GM18870 (cell line): ENCODE measurements at regions not wholly inside any gene's neighbourhood (a gene's known extent, or its start where the extent isn't known, plus 50 kb on each side); places are given as distances from the start of the nearest gene placed in this dataset.
"Not testable (repeated sequence)": the region's sequence is repeated elsewhere in the genome, so short reads cannot be mapped to it uniquely, and the experiment has no call there.

Experiments used
- ATAC-seq: cut with Tn5 transposase; IDR thresholded peaks from one replicate; pipeline ENCODE4 v1.9.1; 2021; ENCODE audit warnings: moderate library complexity; ENCODE audit not compliant: unreplicated experiment

GRCh38 chr4:100674976-100675375 lies 157.2 kb upstream of the EMCN start:
- ATAC-seq: no peak

GRCh38 chr4:100657187-100657586 lies 139.4 kb upstream of the EMCN start:
- no peak for ATAC-seq

GRCh38 chr4:100651499-100652175 lies 133.8 kb upstream of the EMCN start:
- ATAC-seq: no peak

GRCh38 chr4:100649417-100649816 lies 131.6 kb upstream of the EMCN start:
- no peak for ATAC-seq

GRCh38 chr4:100644150-100644549 lies 126.3 kb upstream of the EMCN start:
- ATAC-seq: no peak

GRCh38 chr4:100641336-100641735 lies 123.5 kb upstream of the EMCN start:
- no peak for ATAC-seq

DNA sequence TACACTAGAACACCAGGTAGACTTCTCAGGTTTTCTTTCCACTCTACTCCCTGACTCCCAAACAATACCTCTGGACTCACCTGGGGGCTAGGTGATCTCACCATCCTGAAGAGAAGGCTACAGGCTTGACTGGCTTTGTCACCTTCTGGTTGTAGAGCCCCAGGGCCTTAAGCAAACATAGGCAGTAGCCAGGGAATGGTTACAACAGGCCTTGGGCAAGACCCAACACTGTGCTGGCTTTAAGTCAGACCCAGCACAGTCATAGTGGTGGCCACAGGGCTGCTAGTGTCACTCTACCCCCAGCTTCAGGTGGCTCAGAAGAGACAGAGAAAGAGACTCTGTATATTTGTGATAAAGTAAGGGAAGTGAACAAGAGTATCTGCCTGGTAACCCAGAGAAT lies 118.1 kb upstream of the EMCN start:
- no peak for ATAC-seq

GRCh38 chr4:100633269-100633668 lies 115.4 kb upstream of the EMCN start:
- ATAC-seq: no peak

- no peak for ATAC-seq
Observed at GRCh38 chr4:100632163-100632562, 114.3 kb upstream of the EMCN start.

DNA sequence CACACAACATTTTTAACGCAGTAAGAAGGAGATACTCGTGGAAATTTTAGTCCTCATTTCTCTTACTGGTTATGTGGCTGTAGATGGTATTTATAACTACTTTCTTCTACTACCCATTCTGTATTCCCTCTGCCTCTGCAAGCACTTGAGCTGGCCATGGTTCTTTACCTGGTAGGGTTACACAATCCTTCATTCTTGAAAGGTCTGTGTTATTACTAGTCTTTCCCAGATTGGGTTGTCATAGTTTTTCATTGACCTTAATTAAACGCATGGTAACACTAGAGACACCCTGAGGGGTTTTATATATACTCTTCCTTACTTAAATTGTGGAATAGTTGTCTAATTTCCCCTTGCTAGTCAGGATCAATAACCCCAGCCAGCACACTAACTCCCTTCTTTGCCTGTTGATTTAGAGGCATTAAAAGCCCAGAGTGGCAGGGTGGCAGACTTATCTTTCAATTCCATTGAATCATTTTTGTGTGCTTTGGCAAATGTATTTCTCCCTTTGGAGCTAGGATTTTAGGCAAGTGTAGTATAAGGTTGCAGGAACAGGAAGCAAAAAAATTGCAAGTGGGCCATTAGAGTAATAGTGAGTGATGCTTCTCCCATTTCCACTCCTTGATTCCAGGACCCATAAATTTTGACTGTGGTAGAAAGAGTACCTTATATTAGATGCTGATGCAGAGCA lies 113.6 kb upstream of the EMCN start:
- no peak for ATAC-seq

DNA sequence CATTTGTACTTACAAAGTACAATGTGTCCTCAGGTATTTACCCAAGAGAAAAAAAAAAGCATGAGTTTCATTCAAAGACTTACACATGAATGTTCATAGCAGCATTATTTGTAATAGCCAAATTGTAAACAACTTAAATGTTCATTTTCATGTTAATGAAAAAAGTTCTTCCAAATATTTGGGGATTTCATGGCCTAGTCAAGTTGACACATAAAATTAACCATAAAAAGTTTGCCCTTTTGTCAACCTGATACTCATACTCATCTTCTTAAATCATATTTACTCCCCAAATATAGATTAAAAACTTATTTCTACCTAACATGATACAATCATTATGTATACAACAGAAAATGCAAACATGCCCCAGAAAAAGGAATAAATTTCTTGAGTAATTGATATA lies 112.5 kb upstream of the EMCN start:
- no peak for ATAC-seq

DNA sequence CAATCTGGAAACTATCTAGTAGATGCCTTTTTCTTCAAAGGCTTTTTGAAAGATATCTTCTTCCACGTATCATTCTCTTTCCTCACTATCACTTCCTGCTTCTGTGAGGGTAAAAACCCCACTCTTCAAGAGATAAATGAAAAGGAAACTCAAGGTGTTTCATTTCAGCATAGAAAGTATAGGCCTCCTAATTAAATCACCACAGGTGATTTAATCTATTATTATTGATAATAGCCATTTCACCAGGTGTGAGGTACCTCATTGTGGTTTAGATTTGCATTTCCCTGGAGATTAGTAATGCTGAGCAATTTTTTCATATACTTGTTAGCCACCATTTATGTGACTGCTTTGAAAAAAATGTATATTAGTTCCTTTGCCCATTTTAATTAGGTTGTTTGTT lies 92.0 kb upstream of the EMCN start:
- no peak for ATAC-seq

GRCh38 chr4:100608651-100609050 lies 90.8 kb upstream of the EMCN start:
- not testable (repeated sequence) for ATAC-seq

DNA sequence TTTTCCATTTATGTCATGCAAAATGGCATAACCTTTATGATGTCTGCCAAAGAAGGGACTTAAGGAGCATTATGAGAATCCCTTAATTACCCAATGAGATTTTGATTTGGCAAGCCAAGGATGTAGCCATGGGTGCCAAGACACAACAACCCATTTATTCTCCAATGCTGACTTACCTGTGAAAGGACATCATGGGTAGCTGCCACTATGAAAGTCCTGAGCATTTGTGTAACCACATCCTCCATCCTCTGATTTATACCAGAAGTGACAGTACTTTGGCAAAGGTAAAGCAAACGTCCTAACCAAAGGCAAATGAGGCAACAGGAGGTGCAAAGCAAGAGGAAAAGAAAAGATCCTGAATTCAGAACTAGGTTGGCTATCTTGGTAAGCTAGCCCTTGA lies 87.3 kb upstream of the EMCN start:
- ATAC-seq: no peak

DNA sequence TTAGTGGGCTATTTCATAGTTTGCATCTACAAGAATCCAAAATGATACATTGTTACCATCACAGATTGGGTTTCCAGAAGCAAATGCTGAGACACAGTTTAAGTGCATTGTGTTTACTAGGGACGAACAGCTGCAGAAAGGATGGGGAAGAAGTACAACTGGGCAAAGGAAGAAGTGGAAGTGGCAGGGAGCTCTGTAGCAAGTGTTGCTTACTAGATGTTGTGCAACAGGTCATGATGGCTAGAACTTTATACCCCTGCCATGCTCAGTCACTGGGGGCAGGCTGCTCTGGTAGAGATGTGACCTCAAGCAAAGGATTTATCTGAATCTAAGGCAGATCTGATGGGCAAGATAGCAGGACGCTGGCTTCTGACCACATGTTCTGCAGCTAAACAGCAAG lies 76.1 kb upstream of the EMCN start:
- ATAC-seq: no peak

DNA sequence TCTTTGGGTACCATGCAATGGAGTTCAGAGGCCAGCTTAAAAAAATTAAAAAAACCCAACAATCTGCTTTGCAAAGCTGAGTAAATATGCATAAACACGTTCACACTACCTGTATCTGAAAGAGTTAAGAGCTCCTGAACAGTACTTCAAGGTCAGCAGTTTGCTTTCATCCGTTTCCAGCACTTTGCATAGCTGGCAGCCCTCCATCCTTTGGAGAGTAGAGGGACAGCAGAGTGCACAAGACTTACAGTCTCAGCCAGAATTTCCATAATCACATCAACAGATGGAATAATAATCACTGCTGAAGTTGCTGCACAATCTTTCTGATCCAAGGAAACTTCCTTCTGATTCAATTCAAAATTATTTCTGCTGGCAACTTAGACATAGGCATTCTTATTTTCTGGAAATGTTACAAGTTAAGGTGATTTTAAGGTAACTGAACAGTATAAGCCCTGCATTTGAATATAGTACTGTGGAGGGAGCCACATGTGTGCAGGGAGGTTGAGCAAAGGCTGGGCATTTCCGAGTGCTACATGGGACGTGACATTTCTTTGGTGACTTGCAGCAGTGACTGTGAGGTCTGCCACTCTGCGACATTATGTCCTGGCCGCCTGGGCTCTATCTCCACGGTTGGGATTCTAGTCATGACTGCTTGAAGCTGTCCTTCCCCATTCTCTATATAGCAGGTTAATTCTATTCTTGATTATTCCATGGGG lies 73.5 kb upstream of the EMCN start:
- no peak for ATAC-seq

GRCh38 chr4:100590325-100590724 lies 72.5 kb upstream of the EMCN start:
- no peak for ATAC-seq

GRCh38 chr4:100588076-100588475 lies 70.3 kb upstream of the EMCN start:
- ATAC-seq: no peak

DNA sequence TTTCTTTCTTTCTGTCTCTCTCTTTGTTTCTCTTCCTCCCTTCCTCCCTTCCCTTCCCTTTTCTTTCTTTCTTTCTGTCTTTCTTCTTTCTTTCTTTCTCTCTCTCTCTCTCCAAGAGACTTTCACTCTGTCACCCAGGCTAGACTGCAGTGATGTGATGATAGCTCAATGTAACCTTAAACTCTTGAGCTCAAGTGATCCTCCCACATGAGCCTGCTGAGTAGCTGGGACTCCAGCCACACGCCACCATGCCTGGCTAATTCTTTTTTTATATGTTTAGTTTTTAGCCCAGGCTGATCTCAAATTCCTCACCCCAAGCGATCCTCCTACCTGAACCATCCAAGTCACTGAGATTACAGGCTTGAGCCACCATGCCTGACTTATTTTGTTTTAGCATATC lies 64.3 kb upstream of the EMCN start:
- ATAC-seq: no peak

- no peak for ATAC-seq
Observed at GRCh38 chr4:100581337-100581736, 63.5 kb upstream of the EMCN start.

- no peak for ATAC-seq
Observed at GRCh38 chr4:100576570-100576969, 58.7 kb upstream of the EMCN start.

GRCh38 chr4:100574607-100575006 lies 56.8 kb upstream of the EMCN start:
- no peak for ATAC-seq
